DND-41 (cell line): ENCODE measurements at regions not wholly inside any gene's neighbourhood (a gene's known extent, or its start where the extent isn't known, plus 50 kb on each side); places are given as distances from the start of the nearest gene placed in this dataset.
"Not testable (repeated sequence)": the region's sequence is repeated elsewhere in the genome, so short reads cannot be mapped to it uniquely, and the experiment has no call there.

Experiments used
- ATAC-seq: fragments of 200-7000 bp; cut with Tn5 transposase; 3 replicates; pipeline ENCODE4 v1.9.1; 2021; ENCODE audit warnings: low read depth; ENCODE audit not compliant: insufficient read depth
- DNase-seq: peaks from one replicate; pipeline ENCODE4 v3.0.0-alpha.2; 2020
- H2AFZ ChIP-seq: 2 replicates; pipeline ENCODE4 v1.6.0; 2012; ENCODE audit warnings: low read depth, low read length
- H3K27ac ChIP-seq: 2 replicates; pipeline ENCODE4 v1.5.1; 2012; ENCODE audit warnings: low read length, inconsistent platforms
- H3K27me3 ChIP-seq: fragments of 200-600 bp; sonication (generic); 2 replicates; pipeline ENCODE4 v1.6.0; 2012; ENCODE audit warnings: low read length, mild to moderate bottlenecking, inconsistent platforms; ENCODE audit not compliant: insufficient read depth, poor library complexity
- H3K36me3 ChIP-seq: 2 replicates; pipeline ENCODE4 v1.5.1; 2012; ENCODE audit warnings: low read length, inconsistent platforms; ENCODE audit not compliant: insufficient read depth
- H3K4me1 ChIP-seq: 2 replicates; pipeline ENCODE4 v1.5.1; 2012; ENCODE audit warnings: mild to moderate bottlenecking, low read length; ENCODE audit not compliant: insufficient read depth
- H3K4me2 ChIP-seq: 2 replicates; pipeline ENCODE4 v1.6.0; 2012; ENCODE audit warnings: mild to moderate bottlenecking, moderate library complexity, low read length, inconsistent platforms; ENCODE audit not compliant: insufficient read depth
- H3K4me3 ChIP-seq, 2 experiments: fragments of 200-600 bp in 1 of 2; shearing (Covaris generic) in 1 of 2; 2 replicates each; pipeline ENCODE4 v1.5.1; 2012 to 2016; ENCODE audit warnings: inconsistent platforms in 2 of 2, low read length in 2 of 2, mild to moderate bottlenecking in 2 of 2, low read depth in 1 of 2, moderate library complexity in 1 of 2
- H3K79me2 ChIP-seq: 2 replicates; pipeline ENCODE4 v1.6.0; 2012; ENCODE audit warnings: low read length, inconsistent platforms; ENCODE audit not compliant: insufficient read depth
- H3K9ac ChIP-seq: 2 replicates; pipeline ENCODE4 v1.6.0; 2012; ENCODE audit warnings: low read depth, mild to moderate bottlenecking, inconsistent platforms, low read length, moderate library complexity
- H3K9me3 ChIP-seq: 2 replicates; pipeline ENCODE4 v1.5.1; 2012; ENCODE audit warnings: low read length, moderate library complexity, mild to moderate bottlenecking, inconsistent platforms; ENCODE audit not compliant: insufficient read depth, severe bottlenecking
- H4K20me1 ChIP-seq: 2 replicates; pipeline ENCODE4 v1.6.0; 2012; ENCODE audit warnings: low read length; ENCODE audit not compliant: insufficient read depth
- CTCF ChIP-seq: IDR thresholded peaks from 2 replicates; pipeline ENCODE4 v1.5.1; 2012; ENCODE audit warnings: borderline replicate concordance, low read length, moderate library complexity, mild to moderate bottlenecking; ENCODE audit not compliant: poor library complexity, severe bottlenecking; ENCODE audit errors: extremely low read depth
- EZH2 ChIP-seq: IDR thresholded peaks from 3 replicates; pipeline ENCODE4 v1.6.1; 2012; ENCODE audit warnings: borderline replicate concordance, low read depth, mild to moderate bottlenecking, moderate library complexity, low read length, inconsistent platforms; ENCODE audit not compliant: severe bottlenecking

DNA sequence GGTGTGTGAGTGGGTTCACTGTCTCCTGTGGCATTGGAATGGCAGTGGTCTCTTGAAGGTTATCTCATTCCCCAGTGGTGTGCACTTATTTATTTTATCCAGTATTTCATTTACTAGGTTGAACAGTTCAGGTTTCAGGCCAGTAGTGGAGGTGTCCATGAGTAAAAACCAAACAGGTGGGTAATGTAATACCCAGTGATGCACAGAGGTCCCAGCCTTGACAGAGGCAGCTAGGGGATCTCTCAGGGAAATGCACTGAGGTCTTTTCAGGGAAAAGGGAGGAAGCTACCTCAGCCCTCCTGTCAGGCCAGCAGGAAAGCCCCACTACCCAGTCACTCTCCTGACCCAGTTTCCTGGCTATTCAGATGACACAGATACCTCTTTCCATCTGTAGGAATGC is 403.6 kb downstream of the UTRN start:
- Histone ChIP-seq H2AFZ (no peak overlapping the region), H4K20me1 (peaks cover 8% of the 10 kb centered on the region; the same call in 1 of the 2 replicates), H3K27me3 (no peaks in the 10 kb centered on the region), H3K4me1 (no peaks in the 10 kb centered on the region), H3K36me3 (peaks cover 53% of the 10 kb centered on the region), H3K79me2 (peaks cover 67% of the 10 kb centered on the region), H3K4me3 (no peak overlapping the region), H3K9ac (no peak overlapping the region), H3K4me2 (no peak overlapping the region), H3K27ac (no peak overlapping the region; the same call in 1 of the 2 replicates), H3K9me3 (peaks cover 5% of the 10 kb centered on the region)
- DNase-seq, result no peak
- ATAC-seq, result no peak
- TF ChIP-seq CTCF, result no peak

DNA sequence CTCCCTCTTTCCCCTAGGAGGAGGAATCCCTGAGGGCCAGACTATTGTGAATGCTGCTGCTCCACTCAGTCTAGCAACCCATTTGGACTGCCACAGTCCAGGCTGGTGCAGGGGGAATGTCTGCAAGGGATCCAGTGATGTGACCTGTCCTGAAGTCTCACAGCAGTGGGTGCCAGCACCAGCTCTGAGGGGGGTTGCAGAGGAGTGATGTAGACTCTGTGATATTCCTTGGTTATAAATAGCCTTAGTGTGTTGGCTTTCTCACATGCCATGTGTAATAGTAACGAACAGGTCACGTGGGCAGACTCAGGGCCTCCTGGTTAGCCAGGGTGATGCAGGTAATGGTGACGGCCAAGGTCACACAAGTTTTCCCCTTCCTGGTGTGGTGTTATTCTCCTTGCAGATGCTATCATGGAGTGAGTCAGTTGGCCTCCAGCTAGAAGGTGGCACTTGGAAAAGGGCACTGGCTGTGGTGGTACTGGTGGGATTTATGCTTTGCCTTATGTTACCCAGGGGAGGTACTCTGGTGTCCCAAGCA is 404.4 kb downstream of the UTRN start:
- Histone ChIP-seq H3K27ac (0 out of 2 replicates have a peak overlapping the region, but pooled peaks have one; percentile 3), H3K4me1 (no peaks in the 10 kb centered on the region), H3K27me3 (no peaks in the 10 kb centered on the region), H3K36me3 (peaks cover 46% of the 10 kb centered on the region), H3K4me2 (no peak overlapping the region), H2AFZ (no peak overlapping the region), H3K4me3 (no peak overlapping the region), H4K20me1 (peaks cover 9% of the 10 kb centered on the region; the same call in 1 of the 2 replicates), H3K9ac (no peak overlapping the region), H3K9me3 (peaks cover 5% of the 10 kb centered on the region), H3K79me2 (peaks cover 71% of the 10 kb centered on the region)
- ATAC-seq (peak; percentile 22; the same call in 1 of the 3 replicates), DNase-seq (no peak)
- TF ChIP-seq EZH2 (no peak), CTCF (no peak)

GRCh38 chr6:144690133-144690532 is 405.0 kb downstream of the UTRN start:
- H3K36me3 ChIP-seq, result peaks cover 43% of the 10 kb centered on the region
- no peak overlapping the region for H2AFZ ChIP-seq
- H4K20me1 ChIP-seq, result peaks cover 9% of the 10 kb centered on the region; the same call in 1 of the 2 replicates
- no peak overlapping the region for H3K9ac ChIP-seq
- DNase-seq (no peak), ATAC-seq (peak; percentile 50; the same call in 1 of the 3 replicates)
- H3K27me3 ChIP-seq, result no peaks in the 10 kb centered on the region
- H3K27ac ChIP-seq, result no peak overlapping the region
- TF ChIP-seq EZH2, result no peak
- TF ChIP-seq CTCF, result no peak
- H3K4me2 ChIP-seq, result no peak overlapping the region
- H3K79me2 ChIP-seq, result peaks cover 67% of the 10 kb centered on the region
- H3K9me3 ChIP-seq, result peaks cover 5% of the 10 kb centered on the region
- H3K4me1 ChIP-seq, result no peaks in the 10 kb centered on the region
- no peak overlapping the region for H3K4me3 ChIP-seq

DNA sequence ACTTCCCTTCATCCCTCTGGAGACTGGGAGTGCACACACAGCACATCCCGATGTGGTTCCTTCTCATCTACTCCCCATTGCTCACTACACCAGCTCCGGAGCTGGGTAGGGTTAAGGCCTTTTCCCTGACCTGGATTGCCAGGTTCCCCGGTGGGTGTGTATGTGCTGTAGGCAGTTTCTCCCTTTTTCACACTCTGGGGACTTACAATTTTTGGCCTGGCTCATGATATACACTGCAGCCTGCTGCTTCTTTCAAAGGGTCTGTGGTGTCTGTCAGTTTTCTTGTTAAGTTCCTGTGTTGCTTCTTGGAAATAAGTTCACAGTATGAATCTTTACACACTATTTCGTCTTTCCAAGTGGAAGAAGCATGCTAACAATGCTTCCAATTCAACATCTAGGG is 405.5 kb downstream of the UTRN start:
- H3K27me3 ChIP-seq, result no peaks in the 10 kb centered on the region
- peaks cover 5% of the 10 kb centered on the region for H3K9me3 ChIP-seq
- no peak overlapping the region for H3K4me2 ChIP-seq
- H3K79me2 ChIP-seq, result peaks cover 62% of the 10 kb centered on the region
- no peak for TF ChIP-seq CTCF
- no peak for TF ChIP-seq EZH2
- H3K4me3 ChIP-seq, result no peak overlapping the region
- H3K9ac ChIP-seq, result no peak overlapping the region
- peak overlapping the region; percentile 27; the same call in 1 of the 2 replicates for H3K27ac ChIP-seq
- peaks cover 37% of the 10 kb centered on the region for H3K36me3 ChIP-seq
- ATAC-seq (0 out of 3 replicates have a peak, but pooled peaks have one; percentile 19), DNase-seq (no peak)
- peaks cover 9% of the 10 kb centered on the region; the same call in 1 of the 2 replicates for H4K20me1 ChIP-seq
- no peak overlapping the region for H2AFZ ChIP-seq
- no peaks in the 10 kb centered on the region for H3K4me1 ChIP-seq

DNA sequence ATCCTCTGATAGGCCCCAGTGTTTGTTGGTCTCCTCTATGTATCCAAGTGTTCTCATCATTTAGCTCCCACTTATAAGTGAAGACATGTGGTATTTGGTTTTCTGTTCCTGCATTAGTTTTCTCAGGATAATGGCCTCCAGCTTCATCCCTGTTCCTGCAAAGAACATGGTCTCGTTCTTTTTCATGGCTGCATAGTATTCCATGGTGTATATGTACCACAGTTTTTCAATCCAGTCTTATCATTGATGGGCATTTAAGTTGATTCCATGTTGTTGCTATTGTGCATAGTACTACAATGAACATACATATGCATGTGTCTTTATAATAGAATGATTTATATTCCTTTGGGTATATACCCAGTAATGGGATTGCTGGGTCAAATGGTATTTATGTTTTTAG is 406.9 kb downstream of the UTRN start:
- peaks cover 50% of the 10 kb centered on the region for H3K79me2 ChIP-seq
- peaks cover 25% of the 10 kb centered on the region for H3K36me3 ChIP-seq
- H2AFZ ChIP-seq, H3K27me3 ChIP-seq, H4K20me1 ChIP-seq, H3K27ac ChIP-seq, H3K4me3 ChIP-seq, DNase-seq, ATAC-seq, H3K4me2 ChIP-seq, H3K4me1 ChIP-seq, H3K9ac ChIP-seq, H3K9me3 ChIP-seq: not testable (repeated sequence)
